Esophagus muscularis mucosa (tissue), 4 donors: ENCODE measurements at regions not wholly inside any gene's neighbourhood (a gene's known extent, or its start where the extent isn't known, plus 50 kb on each side); places are given as distances from the start of the nearest gene placed in this dataset.

ENCODE experiments used
- EP300 ChIP-seq: sonication (generic); formaldehyde crosslinking; IDR thresholded peaks from one replicate; pipeline ENCODE4 v1.6.1; 2017; ENCODE audit warnings: antibody characterized with exemption
- POLR2A ChIP-seq: fragments of 450-650 bp; IDR thresholded peaks from one replicate; pipeline ENCODE4 v1.6.1; 2017; ENCODE audit warnings: antibody characterized with exemption, moderate library complexity, mild to moderate bottlenecking, low read depth
- TF ChIP-seq, protein P1 (sequence below), 3 experiments: fragments of 200-600 bp in 2 of 3; fragments of 450-650 bp in 1 of 3; sonication (generic) in 2 of 3; IDR thresholded peaks; one replicate each; pipeline ENCODE4 v1.5.1; 2017 to 2019; ENCODE audit warnings: antibody characterized with exemption in 3 of 3, mild to moderate bottlenecking in 2 of 3, moderate library complexity in 1 of 3

DNA sequence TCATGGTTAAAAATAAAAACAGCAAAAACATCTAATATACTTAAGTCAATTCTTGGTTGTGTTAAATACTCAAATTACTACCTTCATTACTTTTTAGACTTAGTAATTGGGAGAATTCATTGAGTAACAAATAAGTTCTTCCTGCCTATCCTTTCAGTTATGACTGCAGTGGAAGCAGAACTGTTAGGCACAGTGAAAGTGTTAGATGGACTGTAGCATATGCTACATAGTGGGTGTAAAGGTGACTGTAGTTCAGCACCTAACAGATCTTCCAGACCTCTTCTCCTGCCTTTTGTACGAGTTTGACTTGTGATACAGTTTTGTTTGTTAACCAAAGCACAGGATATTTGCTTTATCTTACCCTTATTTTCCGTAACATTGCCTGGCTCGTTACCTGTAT lies 143.4 kb downstream of the KDM5D start:
- TF ChIP-seq, protein P1, sequence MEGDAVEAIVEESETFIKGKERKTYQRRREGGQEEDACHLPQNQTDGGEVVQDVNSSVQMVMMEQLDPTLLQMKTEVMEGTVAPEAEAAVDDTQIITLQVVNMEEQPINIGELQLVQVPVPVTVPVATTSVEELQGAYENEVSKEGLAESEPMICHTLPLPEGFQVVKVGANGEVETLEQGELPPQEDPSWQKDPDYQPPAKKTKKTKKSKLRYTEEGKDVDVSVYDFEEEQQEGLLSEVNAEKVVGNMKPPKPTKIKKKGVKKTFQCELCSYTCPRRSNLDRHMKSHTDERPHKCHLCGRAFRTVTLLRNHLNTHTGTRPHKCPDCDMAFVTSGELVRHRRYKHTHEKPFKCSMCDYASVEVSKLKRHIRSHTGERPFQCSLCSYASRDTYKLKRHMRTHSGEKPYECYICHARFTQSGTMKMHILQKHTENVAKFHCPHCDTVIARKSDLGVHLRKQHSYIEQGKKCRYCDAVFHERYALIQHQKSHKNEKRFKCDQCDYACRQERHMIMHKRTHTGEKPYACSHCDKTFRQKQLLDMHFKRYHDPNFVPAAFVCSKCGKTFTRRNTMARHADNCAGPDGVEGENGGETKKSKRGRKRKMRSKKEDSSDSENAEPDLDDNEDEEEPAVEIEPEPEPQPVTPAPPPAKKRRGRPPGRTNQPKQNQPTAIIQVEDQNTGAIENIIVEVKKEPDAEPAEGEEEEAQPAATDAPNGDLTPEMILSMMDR (IDR thresholded peaks at IDR 0.05): no peak
- TF ChIP-seq POLR2A (no peak), EP300 (no peak)
